H1 (cell line): ENCODE measurements at regions not wholly inside any gene's neighbourhood (a gene's known extent, or its start where the extent isn't known, plus 50 kb on each side); places are given as distances from the start of the nearest gene placed in this dataset.

Experiments used
- CTCF ChIA-PET: fragments of 300-600 bp; sonication (Branson Sonifier 250); formaldehyde crosslinking; loops from one replicate; lab custom pipeline; 2021; ENCODE audit not compliant: partially characterized antibody; lab: Charles Lee
- POLR2A ChIA-PET: fragments of 300-600 bp; sonication (Branson Sonifier 250); formaldehyde crosslinking; loops from one replicate; lab custom pipeline; 2021; ENCODE audit warnings: inconsistent platforms; ENCODE audit not compliant: partially characterized antibody; lab: Charles Lee
- DNase-seq, 2 experiments: peaks; one replicate each; pipeline versions ENCODE4 v3.0.0 to v3.0.0-alpha.2; 2010 to 2022; ENCODE audit warnings: low spot score in 2 of 2, low read depth in 1 of 2, mixed read lengths in 1 of 2
- FAIRE-seq: peaks from 2 replicates; lab custom pipeline; 2011; peaks lifted over from hg19 to GRCh38; lab: Jason Lieb, UNC
- H2AFZ ChIP-seq: 2 replicates; pipeline ENCODE4 v1.8.1; 2012; ENCODE audit warnings: low read length, inconsistent platforms
- H2AK5ac ChIP-seq: 2 replicates; pipeline ENCODE4 v1.6.1; 2013; ENCODE audit warnings: low read depth, low read length
- H2BK120ac ChIP-seq: replicated peaks from 2 replicates; pipeline ENCODE3; 2013; ENCODE audit warnings: low read depth, low read length, inconsistent platforms
- H2BK12ac ChIP-seq: 2 replicates; pipeline ENCODE4 v1.6.1; 2013; ENCODE audit warnings: low read depth, low read length
- H2BK15ac ChIP-seq: 2 replicates; pipeline ENCODE4 v1.6.1; 2013; ENCODE audit warnings: low read length
- H2BK20ac ChIP-seq: 2 replicates; pipeline ENCODE4 v1.6.1; 2013; ENCODE audit warnings: low read length
- H2BK5ac ChIP-seq: 2 replicates; pipeline ENCODE4 v1.6.1; 2013; ENCODE audit warnings: low read depth, low read length
- H3K14ac ChIP-seq: 2 replicates; pipeline ENCODE4 v1.6.1; 2013; ENCODE audit warnings: inconsistent platforms; ENCODE audit not compliant: insufficient read length
- H3K18ac ChIP-seq: 2 replicates; pipeline ENCODE4 v1.6.1; 2013; ENCODE audit warnings: low read length; ENCODE audit errors: extremely low read depth
- H3K23ac ChIP-seq: 2 replicates; pipeline ENCODE4 v1.6.1; 2013; ENCODE audit warnings: inconsistent platforms; ENCODE audit not compliant: insufficient read length
- H3K23me2 ChIP-seq: 2 replicates; pipeline ENCODE4 v1.6.1; 2013; ENCODE audit warnings: low read depth, low read length
- H3K27ac ChIP-seq: 2 replicates; pipeline ENCODE4 v1.6.1; 2011; ENCODE audit warnings: low read depth, low read length, inconsistent platforms
- H3K27me3 ChIP-seq, 4 experiments: replicated peaks in 1 of 4; 1 replicate in 1 of 4; 2 replicates in 3 of 4; pipeline versions ENCODE4 v1.6.1 to v1.8.1; 2011 to 2013; ENCODE audit warnings: low read length in 3 of 4, mild to moderate bottlenecking in 3 of 4, inconsistent platforms in 2 of 4, mixed read lengths in 2 of 4, moderate library complexity in 1 of 4; ENCODE audit not compliant: control insufficient read depth in 3 of 4, insufficient read depth in 3 of 4; ENCODE audit errors: extremely low read depth in 1 of 4
- H3K36me3 ChIP-seq, 4 experiments: 2 replicates each; pipeline versions ENCODE4 v1.6.1 to v1.8.1; 2011 to 2013; ENCODE audit warnings: mild to moderate bottlenecking in 4 of 4, low read length in 3 of 4, moderate library complexity in 2 of 4, control low read depth in 1 of 4, inconsistent platforms in 1 of 4; ENCODE audit not compliant: insufficient read depth in 4 of 4, control insufficient read depth in 2 of 4
- H3K4ac ChIP-seq: replicated peaks from 2 replicates; pipeline ENCODE3; 2013; ENCODE audit warnings: low read length, low read depth, mixed read lengths, inconsistent platforms; ENCODE audit not compliant: insufficient read length
- H3K4me1 ChIP-seq, 4 experiments: replicated peaks in 1 of 4; 1 replicate in 1 of 4; 2 replicates in 3 of 4; pipeline versions ENCODE4 v1.6.1 to v1.8.1; 2011 to 2013; ENCODE audit warnings: low read length in 3 of 4, inconsistent platforms in 2 of 4, mixed read lengths in 1 of 4; ENCODE audit not compliant: insufficient read depth in 4 of 4, control insufficient read depth in 3 of 4
- H3K4me2 ChIP-seq, 2 experiments: 2 replicates each; pipeline versions ENCODE4 v1.6.1 to v1.8.1; 2011 to 2013; ENCODE audit warnings: low read depth in 2 of 2, low read length in 2 of 2, control low read depth in 1 of 2, inconsistent platforms in 1 of 2, mild to moderate bottlenecking in 1 of 2; ENCODE audit not compliant: insufficient read depth in 1 of 2
- H3K4me3 ChIP-seq, 4 experiments: fragments of 200-600, 300-600 bp in 1 of 4; sonication (generic), shearing (Covaris generic), sonication (Bioruptor Twin) in 1 of 4; 2 replicates each; pipeline versions ENCODE4 v1.5.1 to v1.8.1; 2011 to 2016; ENCODE audit warnings: low read length in 4 of 4, low read depth in 3 of 4, control low read depth in 2 of 4, inconsistent platforms in 2 of 4, mild to moderate bottlenecking in 2 of 4, mixed read lengths in 1 of 4, moderate library complexity in 1 of 4; ENCODE audit not compliant: insufficient read depth in 2 of 4; ENCODE audit errors: extremely low read depth in 1 of 4
- H3K56ac ChIP-seq: replicated peaks from 2 replicates; pipeline ENCODE3; 2013; ENCODE audit warnings: low read depth, mild to moderate bottlenecking, mixed read lengths, low read length, inconsistent platforms; ENCODE audit not compliant: insufficient read length
- H3K79me1 ChIP-seq: 2 replicates; pipeline ENCODE4 v1.6.1; 2013; ENCODE audit warnings: low read depth, low read length, control low read depth
- H3K79me2 ChIP-seq, 2 experiments: 2 replicates each; pipeline versions ENCODE4 v1.6.1 to v1.8.1; 2012 to 2013; ENCODE audit warnings: low read length in 2 of 2, mild to moderate bottlenecking in 2 of 2, inconsistent platforms in 1 of 2; ENCODE audit not compliant: insufficient read depth in 2 of 2, control insufficient read depth in 1 of 2
- H3K9ac ChIP-seq, 4 experiments: replicated peaks in 1 of 4; 1 replicate in 1 of 4; 2 replicates in 3 of 4; pipeline versions ENCODE4 v1.6.1 to v1.8.1; 2011 to 2013; ENCODE audit warnings: low read depth in 3 of 4, low read length in 3 of 4, control low read depth in 2 of 4, mild to moderate bottlenecking in 2 of 4, moderate library complexity in 2 of 4, inconsistent platforms in 1 of 4; ENCODE audit errors: extremely low read depth in 1 of 4
- H3K9me3 ChIP-seq, 2 experiments: 2 replicates each; pipeline versions ENCODE4 v1.6.1 to v1.8.1; 2012 to 2013; ENCODE audit warnings: mild to moderate bottlenecking in 2 of 2, moderate library complexity in 2 of 2, control low read depth in 1 of 2, inconsistent platforms in 1 of 2, low read depth in 1 of 2, low read length in 1 of 2, mixed read lengths in 1 of 2; ENCODE audit not compliant: insufficient read depth in 2 of 2
- H4K20me1 ChIP-seq, 2 experiments: replicated peaks in 1 of 2; 2 replicates each; pipeline versions ENCODE3 to v1.8.1; 2011 to 2013; ENCODE audit warnings: inconsistent platforms in 2 of 2, low read length in 2 of 2, mild to moderate bottlenecking in 1 of 2; ENCODE audit not compliant: insufficient read depth in 2 of 2, control insufficient read depth in 1 of 2
- H4K5ac ChIP-seq: 2 replicates; pipeline ENCODE4 v1.6.1; 2013; ENCODE audit warnings: low read length, low read depth, mixed read lengths, inconsistent platforms; ENCODE audit not compliant: insufficient read length
- H4K8ac ChIP-seq: 2 replicates; pipeline ENCODE4 v1.8.0; 2013; ENCODE audit warnings: mild to moderate bottlenecking, moderate library complexity, low read length, inconsistent platforms; ENCODE audit not compliant: insufficient read depth; ENCODE audit errors: extremely low read depth
- H4K91ac ChIP-seq: replicated peaks from 2 replicates; pipeline ENCODE3; 2013; ENCODE audit warnings: low read length, mixed read lengths, inconsistent platforms; ENCODE audit not compliant: insufficient read length
- ASH2L ChIP-seq: fragments of 200-600, 300-600 bp; sonication (generic); IDR thresholded peaks from one replicate; pipeline ENCODE4 v1.7.1; 2017; ENCODE audit warnings: low read length
- ATF3 ChIP-seq: IDR thresholded peaks from 2 replicates; pipeline ENCODE4 v1.6.1; 2011; ENCODE audit warnings: low read depth, mild to moderate bottlenecking, low read length; ENCODE audit not compliant: insufficient read depth
- CEBPB ChIP-seq: IDR thresholded peaks from 2 replicates; pipeline ENCODE4 v1.6.1; 2012; ENCODE audit warnings: low read depth, low read length
- GABPA ChIP-seq: IDR thresholded peaks from 2 replicates; pipeline ENCODE4 v1.6.1; 2011; ENCODE audit warnings: mild to moderate bottlenecking, low read length, moderate library complexity, borderline replicate concordance; ENCODE audit not compliant: insufficient read depth
- HDAC2 ChIP-seq, 2 experiments: fragments of 300-600 bp in 1 of 2; sonication (generic) in 1 of 2; IDR thresholded peaks; 2 replicates each; pipeline ENCODE4 v1.6.1; 2011 to 2012; ENCODE audit warnings: low read depth in 2 of 2, low read length in 2 of 2, mild to moderate bottlenecking in 2 of 2, moderate library complexity in 2 of 2, borderline replicate concordance in 1 of 2, inconsistent platforms in 1 of 2
- NANOG ChIP-seq: IDR thresholded peaks from 2 replicates; pipeline ENCODE4 v1.6.1; 2011; ENCODE audit warnings: low read length, low read depth, mild to moderate bottlenecking, inconsistent platforms; ENCODE audit not compliant: insufficient read depth, poor library complexity, severe bottlenecking
- PHF8 ChIP-seq: fragments of 200-600 bp; sonication (generic); conservative IDR thresholded peaks from 2 replicates; pipeline ENCODE4 v1.7.1; 2012; ENCODE audit warnings: low read depth, mild to moderate bottlenecking, inconsistent platforms, low read length, moderate library complexity
- POU5F1 ChIP-seq: IDR thresholded peaks from 2 replicates; pipeline ENCODE4 v1.6.1; 2011; ENCODE audit warnings: low read depth, mild to moderate bottlenecking, low read length, moderate library complexity
- SRF ChIP-seq: IDR thresholded peaks from 2 replicates; pipeline ENCODE4 v1.6.1; 2011; ENCODE audit warnings: mild to moderate bottlenecking, low read depth, low read length, moderate library complexity
- TAF7 ChIP-seq: optimal IDR thresholded peaks from 2 replicates; pipeline ENCODE3; 2011; ENCODE audit warnings: low read depth, mild to moderate bottlenecking, inconsistent platforms, low read length, moderate library complexity, borderline replicate concordance
- WGBS, 2 experiments: shearing (Covaris generic) in 1 of 2; methylation state at CpG; one replicate each; pipeline versions ENCODE4 v1.1.6 to v1.1.7; 2013 to 2015; ENCODE audit warnings: low lambda C conversion rate in 2 of 2, mixed read lengths in 2 of 2, inconsistent platforms in 1 of 2, low coverage in 1 of 2, missing lambda C conversion rate in 1 of 2; ENCODE audit not compliant: insufficient replicate concordance in 2 of 2, insufficient coverage in 1 of 2, insufficient read length in 1 of 2; ENCODE audit errors: extremely low coverage in 1 of 2, missing lambda C conversion rate in 1 of 2; 5-methylcytosine and 5-hydroxymethylcytosine counted together

DNA sequence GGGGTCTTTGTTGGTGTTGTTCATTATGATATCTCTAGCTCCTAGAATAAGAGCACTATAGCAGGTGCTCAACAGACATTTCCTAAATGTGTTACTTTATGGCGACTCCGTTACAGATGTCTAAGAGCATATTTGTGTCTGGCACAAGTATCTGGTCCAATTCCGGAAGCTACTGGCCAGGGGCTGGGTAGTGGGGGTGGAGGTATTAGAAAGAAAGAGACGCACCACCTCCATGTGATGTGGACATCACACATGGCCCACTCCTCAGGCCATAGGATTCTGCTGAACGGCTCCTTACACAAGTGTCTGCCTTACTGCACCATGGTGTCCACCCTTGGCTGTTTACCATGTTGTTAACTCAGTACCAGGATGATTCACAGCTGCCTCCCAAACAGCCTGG is 296.8 kb upstream of the MKI67 start:
- Histone ChIP-seq H3K4me1 (no peaks in the 10 kb centered on the region), H4K8ac (no peak overlapping the region), H2BK20ac (no peak overlapping the region), H3K79me1 (no peaks in the 10 kb centered on the region), H2AK5ac (no peak overlapping the region), H4K5ac (no peak overlapping the region), H4K20me1 (no peaks in the 10 kb centered on the region), H3K79me2 (no peaks in the 10 kb centered on the region), H3K14ac (no peak overlapping the region), H2AFZ (no peak overlapping the region), H2BK120ac (no peak overlapping the region), H3K4ac (no peak overlapping the region), H3K27me3 (no peaks in the 10 kb centered on the region), H3K4me3 (no peak overlapping the region), H2BK5ac (no peak overlapping the region), H3K36me3 (no peaks in the 10 kb centered on the region), H3K27ac (no peak overlapping the region), H3K9ac (no peak overlapping the region), H3K4me2 (no peak overlapping the region), H3K18ac (no peak overlapping the region), H2BK15ac (no peak overlapping the region), H3K9me3 (no peaks in the 10 kb centered on the region), H2BK12ac (no peak overlapping the region), H3K23me2 (no peaks in the 10 kb centered on the region), H3K23ac (no peak overlapping the region), H3K56ac (no peak overlapping the region), H4K91ac (no peak overlapping the region)
- CTCF ChIA-PET = interaction anchor here (0.6 kb wide), 1 partner anchor 76 kb away, joined by 3 read pairs; no protein-coding TSS in a partner anchor
- DNase-seq (no peak), FAIRE-seq (no peak)
- WGBS, 2 experiments = 97% methylated on average over 5 of the region's 5 CpGs; no CpG with 5 or more reads in 1 of the 2 experiments
- POLR2A ChIA-PET = no interaction called here
- TF ChIP-seq SRF = no peak
- TF ChIP-seq ASH2L = no peak
- TF ChIP-seq GABPA = no peak
- TF ChIP-seq ATF3 = no peak
- TF ChIP-seq TAF7 = no peak
- TF ChIP-seq CEBPB = no peak
- no peak for TF ChIP-seq PHF8
- TF ChIP-seq POU5F1 = no peak
- TF ChIP-seq NANOG = no peak
- no peak for TF ChIP-seq HDAC2 (IDR thresholded peaks at IDR 0.05; ENCODE audit: borderline replicate concordance in 1 of 2, low read depth in 2 of 2, low read length in 2 of 2)
